ENCODE measurements at regions not wholly inside any gene's neighbourhood (a gene's known extent, or its start where the extent isn't known, plus 50 kb on each side); places are given as distances from the start of the nearest gene placed in this dataset.

DNA sequence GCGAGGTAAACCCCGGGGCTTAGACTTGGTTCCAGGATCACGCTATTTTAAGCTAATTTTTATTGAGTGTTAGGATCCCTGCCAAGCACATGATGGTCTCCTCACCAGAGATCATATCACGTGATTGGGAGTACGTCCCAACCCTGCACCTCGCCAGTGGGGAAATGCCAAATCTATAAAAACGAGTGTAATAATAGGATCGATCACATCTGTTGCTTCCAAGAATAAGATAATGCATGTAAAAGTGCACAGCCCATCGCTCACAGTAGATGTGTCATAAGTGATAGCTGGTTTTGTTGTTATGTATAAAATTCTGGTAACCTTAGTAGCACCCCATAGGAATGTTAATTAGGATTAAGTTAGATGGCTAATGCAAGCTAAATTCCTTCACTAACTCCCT is 581.0 kb upstream of the TMEM132C start:
- no peak for DNase-seq

- DNase-seq = no peak
Measured at GRCh38 chr12:127687181-127687580, 579.8 kb upstream of the TMEM132C start.

DNA sequence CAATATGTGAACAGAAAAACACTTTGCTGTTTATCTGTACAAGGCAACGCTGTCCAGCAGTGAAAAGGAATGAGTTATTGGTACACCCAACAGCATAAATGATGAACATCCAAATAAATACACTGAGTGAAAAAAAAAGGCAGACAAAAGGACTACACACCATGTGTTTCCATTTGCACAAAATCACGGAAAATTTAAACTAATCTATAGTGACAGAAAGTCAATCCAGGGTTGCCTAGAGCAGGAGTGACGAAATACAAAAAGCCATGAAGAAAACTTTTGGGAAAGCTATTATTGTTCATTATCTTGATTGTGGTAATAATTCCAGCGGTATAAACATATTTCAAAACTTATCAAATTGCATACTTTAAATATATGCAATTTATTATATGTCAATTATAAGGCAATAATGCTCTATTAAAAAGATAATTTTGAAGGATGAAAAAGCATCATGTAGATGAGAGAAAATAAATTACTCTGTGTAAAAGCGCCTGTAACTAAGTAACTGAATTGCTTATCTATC is 578.0 kb upstream of the TMEM132C start:
- no peak for DNase-seq

DNA sequence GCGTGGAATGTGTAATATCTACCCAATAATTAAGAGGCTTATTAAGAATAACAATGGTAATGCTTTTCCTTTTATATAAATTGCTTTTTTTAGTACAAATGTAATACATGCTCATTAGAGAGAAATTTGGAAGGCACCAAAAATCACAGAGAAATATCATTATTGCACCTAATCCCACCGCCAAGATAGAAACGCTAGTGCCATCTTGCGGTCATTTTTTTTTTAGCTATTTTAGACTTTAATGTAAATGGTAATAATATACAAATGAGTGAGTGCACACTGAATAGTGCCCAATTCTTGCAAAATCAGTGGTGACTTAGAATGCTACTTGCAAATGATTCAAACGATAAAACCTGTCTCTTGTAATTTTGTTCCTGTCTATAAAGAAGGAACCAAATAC is 576.8 kb upstream of the TMEM132C start:
- DNase-seq = no peak

DNA sequence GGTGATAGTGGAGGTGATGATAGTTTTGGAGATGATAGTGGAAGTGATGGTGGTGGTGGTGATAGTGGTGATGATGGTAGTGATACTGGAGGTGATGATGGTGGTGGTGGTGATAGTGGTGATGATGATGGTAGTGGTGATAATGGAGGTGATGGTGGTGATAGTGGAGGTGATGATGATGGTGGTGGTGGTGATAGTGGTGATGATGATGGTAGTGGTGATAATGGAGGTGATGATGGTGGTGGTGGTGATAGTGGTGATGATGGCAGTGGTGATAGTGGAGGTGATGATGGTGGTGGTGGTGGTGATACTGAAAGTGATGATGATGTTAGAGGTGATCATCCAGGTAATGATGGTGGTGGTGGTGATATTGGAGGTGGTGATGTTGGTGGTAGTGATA is 570.0 kb upstream of the TMEM132C start:
- DNase-seq = no peak

DNA sequence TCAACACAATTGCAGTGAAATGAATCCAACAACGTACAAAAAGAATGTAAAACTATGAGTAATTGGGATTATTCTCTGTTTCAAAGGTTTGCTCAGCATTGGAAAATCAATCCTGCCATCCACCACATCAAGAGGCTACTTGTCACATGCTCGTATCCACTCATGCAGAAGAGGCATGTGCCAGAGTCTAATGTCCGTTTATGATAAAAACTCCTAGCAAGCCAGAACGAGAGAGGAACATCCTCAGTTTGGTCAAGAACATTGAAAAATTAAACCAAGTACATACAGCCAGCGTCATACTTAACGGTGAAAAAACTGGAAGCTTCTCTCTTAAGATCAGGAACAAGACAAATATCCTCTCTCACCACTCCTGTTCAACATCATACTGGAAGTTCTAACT is 563.9 kb upstream of the TMEM132C start:
- no peak for DNase-seq

GRCh38 chr12:127711108-127711507 is 555.9 kb upstream of the TMEM132C start:
- DNase-seq = no peak

- DNase-seq = no peak
Measured at GRCh38 chr12:127712561-127712960, 554.4 kb upstream of the TMEM132C start.

DNA sequence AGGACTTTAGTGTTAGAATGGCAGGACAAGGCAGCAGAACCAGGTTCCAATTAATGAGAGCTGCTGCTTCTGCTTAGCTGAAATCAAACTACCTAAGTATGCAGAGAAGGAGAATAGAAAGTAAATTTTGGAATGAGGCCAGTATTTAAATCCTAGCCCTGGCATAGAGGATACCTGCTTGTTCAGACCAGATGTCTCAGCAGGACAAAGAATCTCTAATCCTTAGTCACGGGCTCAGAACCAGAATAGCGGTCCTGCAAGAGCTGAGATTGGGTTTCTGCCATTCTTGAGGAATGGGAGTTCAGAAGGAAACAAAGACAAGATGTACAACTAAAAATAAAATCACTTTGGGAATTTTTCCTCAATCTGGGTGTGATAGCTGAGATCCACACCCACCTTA is 550.8 kb upstream of the TMEM132C start:
- no peak for DNase-seq

GRCh38 chr12:127717278-127717677 is 549.7 kb upstream of the TMEM132C start:
- no peak for DNase-seq

DNA sequence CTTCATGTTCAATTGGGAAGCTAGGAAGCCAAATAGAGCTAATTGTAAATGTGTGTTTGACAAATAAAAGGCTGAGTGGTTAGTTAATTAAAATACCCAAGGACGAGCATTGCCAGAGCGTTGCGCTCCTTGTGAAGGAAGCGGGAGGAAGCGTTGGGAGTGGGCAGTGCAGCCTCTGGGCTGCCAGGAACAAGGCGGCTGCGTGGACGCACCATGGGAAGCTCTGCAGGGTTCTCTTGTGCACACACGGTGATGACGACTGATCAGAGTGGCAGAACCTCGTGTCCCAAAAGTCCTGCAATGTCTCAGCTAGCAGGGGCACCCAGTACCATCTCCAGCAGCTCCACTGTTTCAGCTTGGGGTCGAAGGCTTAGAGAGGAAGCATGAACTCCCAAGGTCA is 546.6 kb upstream of the TMEM132C start:
- no peak for DNase-seq

DNA sequence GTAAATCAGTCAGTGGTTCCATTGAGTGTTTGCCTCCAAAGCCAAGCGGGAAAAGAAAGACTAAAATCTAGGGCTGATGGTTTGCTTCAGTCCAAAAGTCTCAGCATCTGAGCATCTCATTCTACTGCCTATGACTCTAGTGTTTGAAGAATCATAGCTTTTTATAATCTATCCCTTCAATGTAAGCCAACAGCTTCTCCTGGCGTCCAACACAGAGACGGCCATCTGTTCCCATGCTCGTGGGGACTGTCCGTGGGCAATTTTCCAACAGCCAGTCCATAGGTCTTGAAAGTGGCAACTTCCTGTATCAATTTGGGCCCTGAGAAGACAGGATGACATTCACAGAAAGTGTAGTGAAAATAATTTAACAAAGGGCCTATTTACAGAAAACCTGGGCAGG is 544.4 kb upstream of the TMEM132C start:
- no peak for DNase-seq

DNA sequence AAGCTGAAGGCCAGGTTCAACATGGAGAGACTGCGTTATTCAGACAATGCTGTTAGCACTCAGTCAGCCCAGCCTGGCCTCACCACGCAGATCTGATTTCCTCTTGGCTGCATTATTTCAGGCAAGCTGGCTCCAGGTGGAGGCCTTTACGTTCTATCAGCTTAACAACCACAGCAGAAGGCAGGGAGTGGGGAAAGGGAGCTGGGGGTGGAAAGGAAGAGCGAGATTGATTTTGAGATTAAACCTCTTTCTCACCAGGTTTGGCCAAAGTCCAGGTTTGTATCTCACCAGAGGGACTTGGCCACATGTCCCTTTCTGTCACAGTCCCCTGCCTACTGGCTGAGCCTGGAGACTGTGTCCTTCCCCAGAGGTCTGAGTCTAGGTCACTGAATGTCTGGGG is 543.7 kb upstream of the TMEM132C start:
- DNase-seq = no peak

- no peak for DNase-seq
Measured at GRCh38 chr12:127726671-127727315, 540.2 kb upstream of the TMEM132C start.

DNA sequence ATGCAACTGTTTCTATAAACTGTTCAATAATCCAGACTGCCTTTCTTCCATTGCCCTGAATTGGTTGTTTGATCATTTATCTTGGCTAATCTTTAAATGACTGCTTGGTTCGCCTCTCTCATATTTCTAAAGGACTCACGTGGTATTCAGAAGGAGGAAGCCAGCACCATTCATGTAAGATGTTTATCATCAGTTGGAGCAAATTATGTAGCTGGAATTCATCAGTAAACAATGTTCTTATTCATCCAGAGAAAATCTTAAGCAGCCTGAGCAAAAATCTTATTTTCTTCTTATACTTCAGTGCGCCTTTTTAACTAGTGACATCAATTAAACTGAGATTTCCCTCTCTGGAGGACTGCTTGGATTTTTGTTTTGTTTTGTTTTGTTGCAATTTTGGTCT is 538.7 kb upstream of the TMEM132C start:
- DNase-seq = no peak

GRCh38 chr12:127728729-127729128 is 538.2 kb upstream of the TMEM132C start:
- no peak for DNase-seq

- DNase-seq = no peak
Measured at GRCh38 chr12:127729381-127729780, 537.6 kb upstream of the TMEM132C start.

GRCh38 chr12:127731657-127732056 is 535.3 kb upstream of the TMEM132C start:
- no peak for DNase-seq

DNA sequence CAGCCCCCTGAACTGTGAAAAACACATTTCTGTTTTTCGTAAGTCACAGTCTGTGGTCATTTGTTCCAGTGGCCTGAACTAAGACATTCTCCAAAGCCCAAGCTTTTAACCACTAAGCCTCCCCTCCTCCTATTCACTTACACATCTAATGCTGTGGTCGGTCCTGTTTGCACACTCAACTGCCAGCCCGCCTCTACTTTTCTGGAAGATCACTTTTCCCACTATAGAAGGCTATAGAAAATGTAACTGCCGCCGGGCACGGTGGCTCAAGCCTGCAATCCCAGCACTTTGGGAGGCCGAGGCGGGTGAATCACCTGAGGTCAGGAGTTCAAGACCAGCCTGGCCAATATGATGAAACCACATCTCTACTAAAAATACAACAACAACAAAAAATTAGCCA is 524.7 kb upstream of the TMEM132C start:
- no peak for DNase-seq

GRCh38 chr12:127745469-127746212 is 521.3 kb upstream of the TMEM132C start:
- no peak for DNase-seq

DNA sequence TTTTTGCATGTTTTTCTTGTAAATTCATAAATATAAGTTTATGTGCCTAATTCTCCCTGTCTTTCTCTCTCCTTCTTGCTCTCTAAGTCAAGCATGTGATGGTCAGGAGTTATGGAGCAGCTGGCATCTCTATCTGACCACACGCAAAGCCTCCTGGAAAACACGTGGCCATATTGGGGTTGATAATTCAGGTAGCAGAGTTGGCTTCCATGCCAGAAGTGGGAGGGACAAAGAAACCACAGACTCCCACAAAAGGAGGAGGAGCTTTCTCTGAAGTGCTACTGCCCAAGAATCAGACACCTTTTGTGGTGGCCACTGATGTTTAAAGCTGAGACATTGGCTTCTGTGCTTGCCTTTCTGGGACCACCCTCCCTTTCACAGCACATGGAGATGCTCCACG is 517.6 kb upstream of the TMEM132C start:
- DNase-seq = no peak

DNA sequence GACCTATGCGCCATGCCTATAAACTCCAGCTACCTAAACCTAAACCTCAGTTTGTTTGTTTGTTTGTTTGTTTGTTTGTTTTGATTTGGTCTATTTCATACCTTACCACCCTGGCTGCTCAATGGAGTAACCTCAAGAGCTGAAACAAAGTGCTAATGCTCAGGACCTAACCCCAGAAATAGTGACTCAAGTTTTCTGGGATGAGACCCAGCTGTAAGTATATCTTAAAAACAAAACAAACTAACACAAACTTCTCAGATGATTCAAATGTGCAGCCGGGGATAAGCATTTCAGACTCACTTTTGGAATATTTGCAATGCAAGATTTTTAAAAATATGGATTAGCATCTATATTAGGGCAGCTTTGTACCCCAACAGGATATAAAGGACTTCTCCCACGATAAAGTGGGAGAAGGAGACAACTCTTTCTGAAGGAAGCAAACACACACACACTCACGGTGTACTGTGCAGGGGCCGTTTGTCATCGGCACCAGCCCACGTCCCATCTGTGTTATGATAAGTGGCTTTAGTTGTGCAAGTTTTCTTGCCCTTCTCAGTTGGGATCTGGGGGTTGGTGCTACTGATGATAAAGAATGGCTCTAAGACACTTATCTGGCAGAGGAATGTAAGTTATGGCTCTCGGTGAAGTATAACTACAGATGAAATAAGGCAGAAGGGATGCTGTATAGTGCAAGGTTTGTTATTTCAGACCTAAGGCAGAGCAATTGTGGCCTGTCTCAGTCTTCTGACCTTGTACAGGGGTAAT is 516.7 kb upstream of the TMEM132C start:
- DNase-seq = no peak

- DNase-seq = no peak
Measured at GRCh38 chr12:127752802-127753201, 514.2 kb upstream of the TMEM132C start.

DNA sequence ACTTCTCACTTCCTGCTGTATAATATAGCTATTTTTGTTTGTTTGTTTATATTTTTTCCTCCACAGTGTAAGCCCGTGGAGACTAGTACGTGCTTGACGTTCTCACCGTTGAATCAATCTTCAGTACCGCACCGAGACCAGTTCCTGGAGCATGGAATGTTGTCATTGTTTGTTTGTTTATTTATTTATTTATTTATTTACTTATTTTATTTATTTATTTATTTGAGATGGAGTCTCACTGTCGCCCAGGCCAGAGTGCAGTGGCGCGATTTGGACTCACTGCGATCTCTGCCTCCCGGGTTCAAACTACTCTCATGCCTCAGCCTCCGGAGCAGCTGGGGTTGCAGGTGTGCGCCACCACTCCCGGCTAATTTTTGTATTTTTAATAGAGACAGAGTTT is 506.6 kb upstream of the TMEM132C start:
- DNase-seq = no peak
